NCI-H526 treated with DMSO at 0.1 percent for 48 hours (cell line): ENCODE measurements at regions not wholly inside any gene's neighbourhood (a gene's known extent, or its start where the extent isn't known, plus 50 kb on each side); places are given as distances from the start of the nearest gene placed in this dataset.
"Not testable (repeated sequence)": the region's sequence is repeated elsewhere in the genome, so short reads cannot be mapped to it uniquely, and the experiment has no call there.

Source experiments
- DNase-seq: peaks from one replicate; lab custom pipeline; 2025; lab: John Stamatoyannopoulos, UW

GRCh38 chr1:201726700-201727099, 102.3 kb upstream of the IPO9 start:
- no peak for DNase-seq

- DNase-seq, result no peak
Measured at GRCh38 chr1:201728731-201729130, 100.2 kb upstream of the IPO9 start.

GRCh38 chr1:201729973-201730608, 98.9 kb upstream of the IPO9 start:
- DNase-seq, result no peak

GRCh38 chr1:201730611-201731010, 98.3 kb upstream of the IPO9 start:
- no peak for DNase-seq

- no peak for DNase-seq
Measured at GRCh38 chr1:201731142-201731541, 97.8 kb upstream of the IPO9 start.

GRCh38 chr1:201731592-201731991, 97.4 kb upstream of the IPO9 start:
- DNase-seq, result no peak

- no peak for DNase-seq
Measured at GRCh38 chr1:201732351-201732750, 96.6 kb upstream of the IPO9 start.

- not testable (repeated sequence) for DNase-seq
Measured at GRCh38 chr1:201734221-201734620, 94.7 kb upstream of the IPO9 start.

- DNase-seq, result no peak
Measured at GRCh38 chr1:201734786-201735185, 94.2 kb upstream of the IPO9 start.

GRCh38 chr1:201736707-201737320, 92.1 kb upstream of the IPO9 start:
- peak; percentile 47 for DNase-seq

- no peak for DNase-seq
Measured at GRCh38 chr1:201737352-201738060, 91.5 kb upstream of the IPO9 start.

- DNase-seq, result no peak
Measured at GRCh38 chr1:201739080-201739479, 89.9 kb upstream of the IPO9 start.

GRCh38 chr1:201739492-201740085, 89.4 kb upstream of the IPO9 start:
- peak; percentile 68 for DNase-seq

GRCh38 chr1:201740086-201740541, 88.8 kb upstream of the IPO9 start:
- no peak for DNase-seq

- DNase-seq, result no peak
Measured at GRCh38 chr1:201740670-201741111, 88.3 kb upstream of the IPO9 start.

GRCh38 chr1:201741763-201742342, 87.1 kb upstream of the IPO9 start:
- no peak for DNase-seq

- no peak for DNase-seq
Measured at GRCh38 chr1:201742476-201742875, 86.5 kb upstream of the IPO9 start.

- no peak for DNase-seq
Measured at GRCh38 chr1:201742955-201743805, 85.8 kb upstream of the IPO9 start.

GRCh38 chr1:201745023-201745422, 83.9 kb upstream of the IPO9 start:
- DNase-seq, result no peak

GRCh38 chr1:201746156-201746555, 82.8 kb upstream of the IPO9 start:
- DNase-seq, result no peak

GRCh38 chr1:201747261-201747660, 81.7 kb upstream of the IPO9 start:
- no peak for DNase-seq
